ENCODE measurements at regions not wholly inside any gene's neighbourhood (a gene's known extent, or its start where the extent isn't known, plus 50 kb on each side); places are given as distances from the start of the nearest gene placed in this dataset.
"Not testable (repeated sequence)": the region's sequence is repeated elsewhere in the genome, so short reads cannot be mapped to it uniquely, and the experiment has no call there.

DNA sequence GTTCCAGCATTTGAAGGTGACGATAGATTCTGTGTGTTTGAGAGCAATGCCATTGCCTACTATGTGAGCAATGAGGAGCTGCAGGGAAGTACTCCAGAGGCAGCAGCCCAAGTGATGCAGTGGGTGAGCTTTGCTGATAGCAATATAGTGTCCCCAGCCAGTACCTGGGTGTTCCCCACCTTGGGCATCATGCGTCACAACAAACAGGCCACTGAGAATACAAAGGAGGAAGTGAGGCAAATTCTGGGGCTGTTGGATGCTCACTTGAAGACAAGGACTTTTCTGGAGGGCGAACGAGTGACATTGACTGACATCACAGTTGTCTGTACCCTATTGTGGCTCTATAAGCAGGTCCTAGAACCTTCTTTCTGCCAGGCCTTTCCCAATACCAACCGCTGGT lies 142.0 kb downstream of the PLS3 start:
- DNase-seq (ENCODE audit: low read depth), result no peak

GRCh38 chrX:115709039-115709438 lies 148.1 kb downstream of the PLS3 start:
- no peak for DNase-seq (ENCODE audit: low read depth)

GRCh38 chrX:115712484-115712883 lies 151.5 kb downstream of the PLS3 start:
- DNase-seq (ENCODE audit: low read depth), result no peak

DNA sequence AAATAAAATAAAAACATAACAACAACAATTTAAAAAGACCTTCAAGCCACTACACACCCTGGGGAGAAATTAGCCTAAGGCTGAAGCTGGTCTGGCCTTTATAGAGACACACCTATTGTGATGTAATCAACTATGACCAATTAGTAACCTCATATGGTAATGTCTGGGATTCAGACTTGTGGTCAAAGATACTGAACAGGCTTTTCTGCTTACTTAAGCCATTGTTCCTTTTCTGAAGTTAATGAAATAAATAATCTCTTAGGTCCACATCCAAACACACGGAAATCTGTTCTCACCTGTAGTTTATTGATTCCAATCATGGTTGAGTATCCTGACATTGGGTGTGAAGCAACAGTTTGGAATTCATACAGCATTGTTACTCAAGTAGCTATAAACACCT lies 152.5 kb downstream of the PLS3 start:
- no peak for DNase-seq (ENCODE audit: low read depth)

DNA sequence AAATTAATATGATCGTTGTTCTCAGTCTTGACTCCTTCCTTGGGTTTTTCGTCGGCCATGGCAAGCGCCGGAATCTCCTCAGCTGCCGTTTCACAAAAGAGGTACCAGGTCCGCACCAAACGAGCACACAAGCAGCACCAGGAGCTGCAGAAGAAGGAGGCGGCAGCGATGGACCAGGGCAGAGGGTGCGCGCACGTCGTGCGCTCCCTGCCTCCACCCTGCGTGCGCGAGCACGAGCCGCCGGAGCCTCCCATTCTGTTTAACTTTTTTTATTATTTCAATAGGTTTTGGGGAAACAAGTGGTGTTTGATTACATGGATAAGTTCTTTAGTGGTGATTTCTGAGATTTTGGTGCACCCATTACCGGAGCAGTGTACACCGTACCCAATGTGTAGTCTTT lies 158.2 kb downstream of the PLS3 start:
- no peak for DNase-seq (ENCODE audit: low read depth)

DNA sequence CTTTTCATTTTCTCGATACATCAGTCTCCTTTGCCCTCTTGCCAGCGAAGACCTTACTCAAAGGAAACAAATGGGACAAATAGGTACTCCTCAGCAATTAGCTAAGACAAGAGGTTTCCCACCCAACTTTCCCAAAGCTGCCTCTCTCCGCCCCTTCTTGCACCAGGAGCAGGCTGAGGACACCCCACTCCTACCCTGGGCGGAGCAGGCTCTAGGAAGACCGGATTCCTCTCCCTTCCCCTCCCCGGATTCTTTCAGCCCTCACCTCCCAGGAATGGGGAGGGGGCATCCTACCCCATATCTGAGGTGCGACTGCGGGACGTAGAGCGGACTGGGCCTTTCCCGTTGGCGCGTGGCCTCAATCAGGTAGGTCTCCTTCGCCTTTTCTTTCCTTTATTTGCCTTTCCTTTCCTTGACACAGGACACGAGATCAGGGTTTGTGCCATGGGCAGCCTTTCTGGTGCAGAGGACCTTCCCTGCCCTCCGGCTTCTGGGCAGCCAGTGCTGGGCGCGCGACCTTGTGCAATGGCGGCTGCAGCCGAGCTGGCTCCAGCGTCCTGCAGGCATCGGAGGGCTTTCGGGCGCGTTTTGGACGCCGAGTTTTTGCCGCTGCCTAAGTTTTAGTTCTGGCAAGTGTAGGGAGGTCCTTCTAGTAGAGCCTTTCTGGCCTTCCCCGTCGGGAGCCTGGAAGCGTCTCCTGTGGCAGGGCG lies 161.9 kb downstream of the PLS3 start:
- not testable (repeated sequence) for DNase-seq (ENCODE audit: low read depth)

DNA sequence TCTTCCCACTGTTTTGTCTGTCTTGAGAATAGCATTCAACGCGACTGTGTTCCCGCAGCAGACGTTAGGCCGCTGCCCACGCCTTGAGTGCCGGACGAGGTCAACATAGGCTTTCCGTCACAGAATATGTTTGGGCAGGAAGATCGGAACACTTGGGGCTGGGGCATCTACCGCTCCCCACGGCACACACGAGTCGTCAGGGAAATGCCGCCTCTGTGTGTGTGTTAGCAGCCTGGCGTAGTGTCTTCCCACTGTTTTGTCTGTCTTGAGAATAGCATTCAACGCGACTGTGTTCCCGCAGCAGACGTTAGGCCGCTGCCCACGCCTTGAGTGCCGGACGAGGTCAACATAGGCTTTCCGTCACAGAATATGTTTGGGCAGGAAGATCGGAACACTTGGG lies 164.4 kb downstream of the PLS3 start:
- DNase-seq (ENCODE audit: low read depth), result not testable (repeated sequence)

GRCh38 chrX:115727792-115728732 lies 167.1 kb downstream of the PLS3 start:
- peak; percentile 17 for DNase-seq (ENCODE audit: low read depth)

- DNase-seq (ENCODE audit: low read depth), result not testable (repeated sequence)
Observed at GRCh38 chrX:115732530-115732929, 171.6 kb downstream of the PLS3 start.

DNA sequence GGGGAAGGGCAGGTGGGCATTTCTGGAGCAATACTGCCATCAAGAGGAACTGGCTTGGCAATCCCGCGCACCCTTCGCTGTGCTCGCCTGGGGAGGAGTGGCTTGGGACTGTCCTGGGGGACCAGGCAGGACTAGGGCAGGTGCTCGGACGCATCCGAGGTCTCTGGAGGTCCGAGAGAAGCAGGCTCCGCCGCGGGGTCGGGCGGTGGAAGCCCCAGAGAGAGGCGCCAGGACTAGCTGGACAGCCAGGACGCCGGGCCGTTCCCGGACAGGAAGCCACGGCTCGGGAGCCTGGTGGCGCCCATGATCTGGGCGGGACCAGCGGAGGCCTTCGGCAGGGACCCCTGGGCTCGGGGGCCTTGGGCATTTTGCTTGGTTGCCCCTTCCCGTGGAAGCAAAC lies 174.3 kb downstream of the PLS3 start:
- not testable (repeated sequence) for DNase-seq (ENCODE audit: low read depth)

All from activated gamma-delta T cell treated with anti-CD3 and anti-CD28 coated beads, Interleukin-2, amount 50 U/mL, for 16 hours (primary cell).